ENCODE measurements at regions not wholly inside any gene's neighbourhood (a gene's known extent, or its start where the extent isn't known, plus 50 kb on each side); places are given as distances from the start of the nearest gene placed in this dataset.

DNA sequence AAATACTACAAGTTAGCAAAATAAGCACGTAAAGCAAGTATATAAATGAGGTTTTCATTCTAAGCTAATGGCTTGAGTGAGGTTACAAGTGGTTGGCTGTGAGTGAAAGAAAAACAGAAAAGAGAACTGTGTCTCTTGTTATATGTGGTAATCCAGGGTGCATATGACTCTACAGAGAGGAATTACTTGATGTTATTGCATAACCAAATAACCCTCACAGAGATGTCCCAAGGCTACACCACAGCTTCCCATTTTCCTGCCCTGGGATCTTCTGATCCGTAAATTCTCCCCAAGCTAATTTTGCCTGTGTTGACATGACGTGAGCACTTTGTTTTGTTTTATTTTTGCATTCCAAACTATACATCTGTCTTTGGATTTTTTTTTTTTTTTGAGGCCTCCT lies 470.0 kb upstream of the INTU start:
- DNase-seq (ENCODE audit: low spot score) (no peak), ATAC-seq (no peak)
- CTCF ChIA-PET, result no interaction called here
- POLR2A ChIA-PET, result no interaction called here
- TF ChIP-seq CBFB (CRISPR knock-in tag; IDR thresholded peaks at IDR 0.05; ENCODE audit: low read depth), result no peak
- TF ChIP-seq FOXJ3 (CRISPR knock-in tag; IDR thresholded peaks at IDR 0.05; ENCODE audit: borderline replicate concordance), result no peak
- no peak for TF ChIP-seq TCF7 (CRISPR knock-in tag; IDR thresholded peaks at IDR 0.05; ENCODE audit: low read depth)
- no peak for TF ChIP-seq ZNF512 (CRISPR knock-in tag; IDR thresholded peaks at IDR 0.05; ENCODE audit: borderline replicate concordance)
- TF ChIP-seq, protein P1, sequence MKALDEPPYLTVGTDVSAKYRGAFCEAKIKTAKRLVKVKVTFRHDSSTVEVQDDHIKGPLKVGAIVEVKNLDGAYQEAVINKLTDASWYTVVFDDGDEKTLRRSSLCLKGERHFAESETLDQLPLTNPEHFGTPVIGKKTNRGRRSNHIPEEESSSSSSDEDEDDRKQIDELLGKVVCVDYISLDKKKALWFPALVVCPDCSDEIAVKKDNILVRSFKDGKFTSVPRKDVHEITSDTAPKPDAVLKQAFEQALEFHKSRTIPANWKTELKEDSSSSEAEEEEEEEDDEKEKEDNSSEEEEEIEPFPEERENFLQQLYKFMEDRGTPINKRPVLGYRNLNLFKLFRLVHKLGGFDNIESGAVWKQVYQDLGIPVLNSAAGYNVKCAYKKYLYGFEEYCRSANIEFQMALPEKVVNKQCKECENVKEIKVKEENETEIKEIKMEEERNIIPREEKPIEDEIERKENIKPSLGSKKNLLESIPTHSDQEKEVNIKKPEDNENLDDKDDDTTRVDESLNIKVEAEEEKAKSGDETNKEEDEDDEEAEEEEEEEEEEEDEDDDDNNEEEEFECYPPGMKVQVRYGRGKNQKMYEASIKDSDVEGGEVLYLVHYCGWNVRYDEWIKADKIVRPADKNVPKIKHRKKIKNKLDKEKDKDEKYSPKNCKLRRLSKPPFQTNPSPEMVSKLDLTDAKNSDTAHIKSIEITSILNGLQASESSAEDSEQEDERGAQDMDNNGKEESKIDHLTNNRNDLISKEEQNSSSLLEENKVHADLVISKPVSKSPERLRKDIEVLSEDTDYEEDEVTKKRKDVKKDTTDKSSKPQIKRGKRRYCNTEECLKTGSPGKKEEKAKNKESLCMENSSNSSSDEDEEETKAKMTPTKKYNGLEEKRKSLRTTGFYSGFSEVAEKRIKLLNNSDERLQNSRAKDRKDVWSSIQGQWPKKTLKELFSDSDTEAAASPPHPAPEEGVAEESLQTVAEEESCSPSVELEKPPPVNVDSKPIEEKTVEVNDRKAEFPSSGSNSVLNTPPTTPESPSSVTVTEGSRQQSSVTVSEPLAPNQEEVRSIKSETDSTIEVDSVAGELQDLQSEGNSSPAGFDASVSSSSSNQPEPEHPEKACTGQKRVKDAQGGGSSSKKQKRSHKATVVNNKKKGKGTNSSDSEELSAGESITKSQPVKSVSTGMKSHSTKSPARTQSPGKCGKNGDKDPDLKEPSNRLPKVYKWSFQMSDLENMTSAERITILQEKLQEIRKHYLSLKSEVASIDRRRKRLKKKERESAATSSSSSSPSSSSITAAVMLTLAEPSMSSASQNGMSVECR (CRISPR knock-in tag; IDR thresholded peaks at IDR 0.05; ENCODE audit: borderline replicate concordance), result no peak
- TF ChIP-seq AR (CRISPR knock-in tag; IDR thresholded peaks at IDR 0.05), result no peak
- no peak for TF ChIP-seq RELA (CRISPR knock-in tag; IDR thresholded peaks at IDR 0.05; ENCODE audit: borderline replicate concordance)
- TF ChIP-seq, protein P2, sequence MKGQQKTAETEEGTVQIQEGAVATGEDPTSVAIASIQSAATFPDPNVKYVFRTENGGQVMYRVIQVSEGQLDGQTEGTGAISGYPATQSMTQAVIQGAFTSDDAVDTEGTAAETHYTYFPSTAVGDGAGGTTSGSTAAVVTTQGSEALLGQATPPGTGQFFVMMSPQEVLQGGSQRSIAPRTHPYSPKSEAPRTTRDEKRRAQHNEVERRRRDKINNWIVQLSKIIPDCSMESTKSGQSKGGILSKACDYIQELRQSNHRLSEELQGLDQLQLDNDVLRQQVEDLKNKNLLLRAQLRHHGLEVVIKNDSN (CRISPR knock-in tag; IDR thresholded peaks at IDR 0.05), result no peak
- TF ChIP-seq ZNF281 (CRISPR knock-in tag; IDR thresholded peaks at IDR 0.05), result no peak
- TF ChIP-seq, protein P3, sequence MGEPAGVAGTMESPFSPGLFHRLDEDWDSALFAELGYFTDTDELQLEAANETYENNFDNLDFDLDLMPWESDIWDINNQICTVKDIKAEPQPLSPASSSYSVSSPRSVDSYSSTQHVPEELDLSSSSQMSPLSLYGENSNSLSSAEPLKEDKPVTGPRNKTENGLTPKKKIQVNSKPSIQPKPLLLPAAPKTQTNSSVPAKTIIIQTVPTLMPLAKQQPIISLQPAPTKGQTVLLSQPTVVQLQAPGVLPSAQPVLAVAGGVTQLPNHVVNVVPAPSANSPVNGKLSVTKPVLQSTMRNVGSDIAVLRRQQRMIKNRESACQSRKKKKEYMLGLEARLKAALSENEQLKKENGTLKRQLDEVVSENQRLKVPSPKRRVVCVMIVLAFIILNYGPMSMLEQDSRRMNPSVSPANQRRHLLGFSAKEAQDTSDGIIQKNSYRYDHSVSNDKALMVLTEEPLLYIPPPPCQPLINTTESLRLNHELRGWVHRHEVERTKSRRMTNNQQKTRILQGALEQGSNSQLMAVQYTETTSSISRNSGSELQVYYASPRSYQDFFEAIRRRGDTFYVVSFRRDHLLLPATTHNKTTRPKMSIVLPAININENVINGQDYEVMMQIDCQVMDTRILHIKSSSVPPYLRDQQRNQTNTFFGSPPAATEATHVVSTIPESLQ (CRISPR knock-in tag; IDR thresholded peaks at IDR 0.05), result no peak
- no peak for TF ChIP-seq ZNF263 (CRISPR knock-in tag; IDR thresholded peaks at IDR 0.05; ENCODE audit: low read depth)
- TF ChIP-seq STAT6 (CRISPR knock-in tag; conservative IDR thresholded peaks at IDR 0.05; ENCODE audit: low read depth), result no peak
- no peak for TF ChIP-seq ZNF317 (CRISPR knock-in tag; IDR thresholded peaks at IDR 0.05; ENCODE audit: borderline replicate concordance, low read depth)
- Mint-ChIP-seq H3K4me3 (no peak overlapping the region), H3K36me3 (peaks cover 6% of the 10 kb centered on the region), H3K4me1 (no peaks in the 10 kb centered on the region), H3K9me3 (peaks cover 17% of the 10 kb centered on the region), H3K27me3 (ENCODE audit: low read depth) (no peaks in the 10 kb centered on the region), H3K27ac (no peak overlapping the region)
